Cardiac fibroblast (primary cell): ENCODE measurements at regions not wholly inside any gene's neighbourhood (a gene's known extent, or its start where the extent isn't known, plus 50 kb on each side); places are given as distances from the start of the nearest gene placed in this dataset.

Experiments used
- DNase-seq, 2 donors: peaks; one replicate each; pipeline versions ENCODE4 v3.0.0 to v3.0.0-alpha.2; 2010; ENCODE audit warnings: low read depth in 2 of 2
- H3K4me3 ChIP-seq, 2 donors: replicated peaks in 1 of 2; 1 replicate in 1 of 2; 2 replicates in 1 of 2; pipeline ENCODE4 v1.5.1; 2011; ENCODE audit warnings: low read depth in 2 of 2, low read length in 2 of 2, mild to moderate bottlenecking in 2 of 2, moderate library complexity in 1 of 2
- TF ChIP-seq, protein P1 (sequence below): IDR thresholded peaks from one replicate; pipeline ENCODE4 v1.5.1; 2011; ENCODE audit warnings: low read depth, mild to moderate bottlenecking, low read length, inconsistent platforms

DNA sequence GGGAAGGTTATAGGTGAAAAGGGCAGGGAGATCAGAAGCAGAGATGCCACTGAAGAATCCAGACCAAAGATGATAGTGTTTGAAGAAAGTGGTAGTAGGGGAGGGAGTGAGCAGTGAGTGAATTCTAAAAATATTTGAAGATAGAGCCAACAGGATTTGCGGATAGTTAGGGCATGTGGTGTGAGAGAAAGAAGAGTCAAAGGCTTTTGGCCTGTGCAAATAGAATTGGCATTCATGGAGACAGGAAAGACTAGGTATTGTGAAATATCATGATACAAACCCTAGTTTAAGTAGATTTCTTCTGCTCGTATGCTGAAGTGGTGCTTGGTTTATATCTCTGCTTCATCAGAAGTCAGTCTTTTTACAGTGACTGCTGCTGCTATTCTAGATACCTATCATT lies 224.2 kb upstream of the CFAP20DC start:
- TF ChIP-seq, protein P1, sequence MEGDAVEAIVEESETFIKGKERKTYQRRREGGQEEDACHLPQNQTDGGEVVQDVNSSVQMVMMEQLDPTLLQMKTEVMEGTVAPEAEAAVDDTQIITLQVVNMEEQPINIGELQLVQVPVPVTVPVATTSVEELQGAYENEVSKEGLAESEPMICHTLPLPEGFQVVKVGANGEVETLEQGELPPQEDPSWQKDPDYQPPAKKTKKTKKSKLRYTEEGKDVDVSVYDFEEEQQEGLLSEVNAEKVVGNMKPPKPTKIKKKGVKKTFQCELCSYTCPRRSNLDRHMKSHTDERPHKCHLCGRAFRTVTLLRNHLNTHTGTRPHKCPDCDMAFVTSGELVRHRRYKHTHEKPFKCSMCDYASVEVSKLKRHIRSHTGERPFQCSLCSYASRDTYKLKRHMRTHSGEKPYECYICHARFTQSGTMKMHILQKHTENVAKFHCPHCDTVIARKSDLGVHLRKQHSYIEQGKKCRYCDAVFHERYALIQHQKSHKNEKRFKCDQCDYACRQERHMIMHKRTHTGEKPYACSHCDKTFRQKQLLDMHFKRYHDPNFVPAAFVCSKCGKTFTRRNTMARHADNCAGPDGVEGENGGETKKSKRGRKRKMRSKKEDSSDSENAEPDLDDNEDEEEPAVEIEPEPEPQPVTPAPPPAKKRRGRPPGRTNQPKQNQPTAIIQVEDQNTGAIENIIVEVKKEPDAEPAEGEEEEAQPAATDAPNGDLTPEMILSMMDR: no peak
- peak in 1 of 2 donors; percentile 30 for DNase-seq
- no peak overlapping the region for H3K4me3 ChIP-seq

DNA sequence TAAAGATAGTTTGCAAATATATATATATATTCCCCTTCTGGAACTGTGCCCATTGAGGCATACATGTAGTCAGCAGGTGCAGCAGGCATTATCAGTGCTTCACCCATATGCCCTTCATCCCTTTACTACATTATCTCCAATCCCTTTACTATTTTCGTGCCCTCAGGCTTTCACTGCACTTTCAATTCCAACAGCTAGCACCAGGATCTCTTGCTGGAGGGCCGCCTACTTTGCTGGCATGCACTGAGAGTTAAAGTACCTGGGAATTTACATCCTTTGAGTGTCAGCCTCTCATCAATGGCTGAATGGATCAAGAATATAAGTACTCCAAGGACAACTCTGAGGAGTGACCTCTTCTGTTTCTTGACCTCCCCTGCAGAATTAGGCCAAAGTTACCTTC lies 222.1 kb upstream of the CFAP20DC start:
- TF ChIP-seq, protein P1: no peak

DNA sequence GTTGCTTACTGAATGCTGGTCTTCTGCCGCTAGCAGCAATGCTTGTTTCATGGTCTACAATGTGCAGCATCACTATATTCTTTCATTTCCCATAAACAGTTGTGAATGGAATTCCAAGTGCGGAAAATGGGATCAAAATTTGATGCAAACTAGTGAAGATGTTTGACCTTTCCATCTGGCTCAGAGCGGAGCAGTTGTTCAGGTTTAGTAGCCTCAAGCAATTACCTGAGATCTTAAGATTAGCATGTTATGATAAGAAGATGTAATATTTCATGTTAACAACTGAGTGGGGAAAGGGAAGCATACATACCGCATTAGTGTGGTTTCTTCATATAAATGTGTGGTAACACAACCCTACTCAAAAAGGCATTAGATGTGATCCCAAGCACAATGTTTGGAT lies 221.1 kb upstream of the CFAP20DC start:
- H3K4me3 ChIP-seq: no peak overlapping the region
- DNase-seq: no peak
- TF ChIP-seq, protein P1: no peak

More for the DNA sequence above, 222.1 kb upstream of the CFAP20DC start:
- no peak for DNase-seq
- no peak overlapping the region for H3K4me3 ChIP-seq

DNA sequence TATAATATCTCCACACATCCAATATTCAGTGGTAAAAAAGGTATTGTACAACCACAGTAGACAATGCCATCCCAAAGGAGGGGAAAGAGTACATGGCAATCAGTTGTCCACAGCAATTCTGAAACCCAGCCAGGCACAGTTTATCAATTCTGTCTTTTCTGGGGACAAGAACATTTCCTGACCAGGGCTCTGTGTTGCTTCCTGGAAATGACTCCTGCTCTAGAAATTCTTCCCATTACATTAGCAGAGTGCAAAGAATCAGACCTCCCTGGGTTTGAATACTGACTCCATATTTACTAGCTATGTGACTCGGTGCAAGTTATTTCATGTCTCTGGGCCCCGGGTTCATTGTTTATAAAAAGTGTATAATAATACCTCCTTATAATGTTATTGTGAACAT lies 220.4 kb upstream of the CFAP20DC start:
- no peak overlapping the region for H3K4me3 ChIP-seq
- TF ChIP-seq, protein P1: no peak
- DNase-seq: no peak

DNA sequence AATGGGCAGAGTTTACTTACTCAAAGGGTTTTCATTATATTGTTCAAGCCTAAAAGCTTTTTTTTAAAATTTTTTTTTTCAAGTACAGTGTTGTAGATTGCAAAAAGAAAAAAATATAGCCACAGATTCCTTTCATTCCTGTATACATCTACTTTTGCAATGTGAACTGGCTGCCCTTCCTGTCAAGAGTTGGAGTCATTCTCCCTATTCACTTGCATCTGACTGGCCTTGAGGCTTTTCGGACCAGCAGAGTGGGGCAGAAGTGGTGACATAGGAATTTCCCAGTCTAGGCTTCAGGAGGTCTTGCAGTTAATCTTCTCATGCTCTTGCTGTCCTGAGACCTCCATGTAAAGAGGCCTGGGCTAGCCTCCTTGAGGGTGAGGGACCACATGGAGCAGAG lies 218.3 kb upstream of the CFAP20DC start:
- no peak overlapping the region for H3K4me3 ChIP-seq
- TF ChIP-seq, protein P1: no peak
- DNase-seq: peak; percentile 24 to 40

DNA sequence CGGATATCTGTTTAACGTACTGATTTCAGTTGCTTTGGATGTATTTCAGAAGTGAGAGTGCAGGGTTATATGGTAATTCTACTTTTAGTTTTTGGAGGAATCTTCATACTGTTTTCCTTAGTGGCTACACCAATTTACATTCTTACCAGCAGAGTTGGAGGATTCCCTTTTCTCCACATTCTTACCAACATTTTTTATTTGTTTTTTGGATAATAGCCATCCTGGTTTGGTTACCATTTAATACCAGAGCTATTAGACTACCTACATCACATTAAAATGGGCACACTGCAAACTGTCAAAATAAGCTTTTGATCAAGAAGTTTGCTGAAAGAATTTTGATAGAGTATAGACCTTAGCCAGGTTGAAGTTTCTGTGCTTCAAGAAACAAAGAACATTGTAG lies 217.2 kb upstream of the CFAP20DC start:
- TF ChIP-seq, protein P1: no peak
- no peak overlapping the region for H3K4me3 ChIP-seq
- no peak for DNase-seq

DNA sequence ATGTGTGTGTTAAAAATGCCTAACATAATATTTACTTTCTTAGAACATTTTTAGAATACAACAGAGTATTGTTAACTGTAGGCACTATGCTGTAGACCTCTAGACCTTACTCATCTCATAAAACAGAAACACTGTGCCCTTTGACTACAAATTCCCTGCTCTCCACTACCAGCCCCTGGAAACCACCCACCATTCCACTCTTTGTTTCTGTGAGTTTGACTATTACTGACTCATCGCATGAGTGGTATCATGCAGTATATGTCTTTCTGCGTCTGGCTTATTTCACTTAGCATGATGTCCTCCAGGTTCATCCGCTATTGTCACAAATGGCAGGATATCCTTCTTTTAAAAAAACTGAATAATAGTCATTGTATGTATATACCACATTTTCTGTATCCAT lies 216.7 kb upstream of the CFAP20DC start:
- TF ChIP-seq, protein P1: no peak
- peak in 1 of 2 donors; percentile 8 for DNase-seq

More for the DNA sequence above, 216.7 kb upstream of the CFAP20DC start:
- no peak overlapping the region for H3K4me3 ChIP-seq
